ENCODE measurements at regions not wholly inside any gene's neighbourhood (a gene's known extent, or its start where the extent isn't known, plus 50 kb on each side); places are given as distances from the start of the nearest gene placed in this dataset.

- TF ChIP-seq EZH2 (IDR thresholded peaks at IDR 0.05) = no peak
- no peak for TF ChIP-seq POLR2AphosphoS5 (IDR thresholded peaks at IDR 0.05; ENCODE audit: borderline replicate concordance, low read depth, low read length)
- TF ChIP-seq FOXP2 (optimal IDR thresholded peaks at IDR 0.05; ENCODE audit: control extremely low read depth, extremely low read length, insufficient read depth) = no peak
- Histone ChIP-seq H3K9ac (ENCODE audit: insufficient read length) (no peak overlapping the region), H3K36me3 (ENCODE audit: insufficient read depth, low read length) (no peaks in the 10 kb centered on the region), H3K27ac (no peak overlapping the region), H3K4me3 (no peak overlapping the region), H3K9me3 (ENCODE audit: low read depth, low read length) (no peaks in the 10 kb centered on the region)
- no peak for DNase-seq (ENCODE audit: low read depth, low spot score)
These were observed 52.0 kb upstream of the GRAMD1B start for GRCh38 chr11:123378096-123378495.

GRCh38 chr11:123377355-123377754, 52.7 kb upstream of the GRAMD1B start:
- Histone ChIP-seq H3K36me3 (ENCODE audit: insufficient read depth, low read length) (no peaks in the 10 kb centered on the region), H3K9me3 (ENCODE audit: low read depth, low read length) (no peaks in the 10 kb centered on the region), H3K9ac (ENCODE audit: insufficient read length) (no peak overlapping the region), H3K4me3 (no peak overlapping the region), H3K27ac (no peak overlapping the region)
- no peak for DNase-seq (ENCODE audit: low read depth, low spot score)
- no peak for TF ChIP-seq FOXP2 (optimal IDR thresholded peaks at IDR 0.05; ENCODE audit: control extremely low read depth, extremely low read length, insufficient read depth)
- TF ChIP-seq POLR2AphosphoS5 (IDR thresholded peaks at IDR 0.05; ENCODE audit: borderline replicate concordance, low read depth, low read length) = no peak

- no peaks in the 10 kb centered on the region for H3K36me3 ChIP-seq (ENCODE audit: insufficient read depth, low read length)
- H3K9ac ChIP-seq (ENCODE audit: insufficient read length) = no peak overlapping the region
- no peaks in the 10 kb centered on the region for H3K9me3 ChIP-seq (ENCODE audit: low read depth, low read length)
- no peak for DNase-seq (ENCODE audit: low read depth, low spot score)
- no peak overlapping the region for H3K4me3 ChIP-seq
- no peak overlapping the region for H3K27ac ChIP-seq
- TF ChIP-seq EZH2 (IDR thresholded peaks at IDR 0.05) (no peak), POLR2AphosphoS5 (IDR thresholded peaks at IDR 0.05; ENCODE audit: borderline replicate concordance, low read depth, low read length) (no peak), FOXP2 (optimal IDR thresholded peaks at IDR 0.05; ENCODE audit: control extremely low read depth, extremely low read length, insufficient read depth) (no peak)
These were observed 54.2 kb upstream of the GRAMD1B start for GRCh38 chr11:123375832-123376231.

GRCh38 chr11:123374622-123374968, 55.5 kb upstream of the GRAMD1B start:
- Histone ChIP-seq H3K36me3 (ENCODE audit: insufficient read depth, low read length) (no peaks in the 10 kb centered on the region), H3K9me3 (ENCODE audit: low read depth, low read length) (no peaks in the 10 kb centered on the region), H3K27ac (no peak overlapping the region), H3K4me3 (no peak overlapping the region), H3K9ac (ENCODE audit: insufficient read length) (no peak overlapping the region)
- no peak for DNase-seq (ENCODE audit: low read depth, low spot score)
- TF ChIP-seq EZH2 (IDR thresholded peaks at IDR 0.05) = no peak
- TF ChIP-seq FOXP2 (optimal IDR thresholded peaks at IDR 0.05; ENCODE audit: control extremely low read depth, extremely low read length, insufficient read depth) = no peak
- no peak for TF ChIP-seq POLR2AphosphoS5 (IDR thresholded peaks at IDR 0.05; ENCODE audit: borderline replicate concordance, low read depth, low read length)

GRCh38 chr11:123373754-123374621, 56.1 kb upstream of the GRAMD1B start:
- TF ChIP-seq POLR2AphosphoS5 (IDR thresholded peaks at IDR 0.05; ENCODE audit: borderline replicate concordance, low read depth, low read length) (no peak), FOXP2 (optimal IDR thresholded peaks at IDR 0.05; ENCODE audit: control extremely low read depth, extremely low read length, insufficient read depth) (no peak), EZH2 (IDR thresholded peaks at IDR 0.05) (no peak)

GRCh38 chr11:123371506-123372297, 58.4 kb upstream of the GRAMD1B start:
- DNase-seq (ENCODE audit: low read depth, low spot score) = no peak
- TF ChIP-seq EZH2 (IDR thresholded peaks at IDR 0.05) (no peak), POLR2AphosphoS5 (IDR thresholded peaks at IDR 0.05; ENCODE audit: borderline replicate concordance, low read depth, low read length) (no peak), FOXP2 (optimal IDR thresholded peaks at IDR 0.05; ENCODE audit: control extremely low read depth, extremely low read length, insufficient read depth) (no peak)
- no peak overlapping the region for H3K9ac ChIP-seq (ENCODE audit: insufficient read length)
- H3K4me3 ChIP-seq = no peak overlapping the region
- H3K36me3 ChIP-seq (ENCODE audit: insufficient read depth, low read length) = no peaks in the 10 kb centered on the region
- no peaks in the 10 kb centered on the region for H3K9me3 ChIP-seq (ENCODE audit: low read depth, low read length)
- H3K27ac ChIP-seq = no peak overlapping the region

More at GRCh38 chr11:123373754-123374621, 56.1 kb upstream of the GRAMD1B start:
- H3K36me3 ChIP-seq (ENCODE audit: insufficient read depth, low read length) = no peaks in the 10 kb centered on the region
- no peaks in the 10 kb centered on the region for H3K9me3 ChIP-seq (ENCODE audit: low read depth, low read length)
- DNase-seq (ENCODE audit: low read depth, low spot score) = no peak
- H3K9ac ChIP-seq (ENCODE audit: insufficient read length) = no peak overlapping the region
- no peak overlapping the region for H3K4me3 ChIP-seq
- H3K27ac ChIP-seq = no peak overlapping the region

GRCh38 chr11:123366924-123367323, 63.1 kb upstream of the GRAMD1B start:
- H3K27ac ChIP-seq = no peak overlapping the region
- no peak overlapping the region for H3K9ac ChIP-seq (ENCODE audit: insufficient read length)
- no peak for TF ChIP-seq POLR2AphosphoS5 (IDR thresholded peaks at IDR 0.05; ENCODE audit: borderline replicate concordance, low read depth, low read length)
- no peak for TF ChIP-seq FOXP2 (optimal IDR thresholded peaks at IDR 0.05; ENCODE audit: control extremely low read depth, extremely low read length, insufficient read depth)
- no peak for TF ChIP-seq EZH2 (IDR thresholded peaks at IDR 0.05)
- H3K36me3 ChIP-seq (ENCODE audit: insufficient read depth, low read length) = no peaks in the 10 kb centered on the region
- H3K4me3 ChIP-seq = no peak overlapping the region
- DNase-seq (ENCODE audit: low read depth, low spot score) = no peak
- no peaks in the 10 kb centered on the region for H3K9me3 ChIP-seq (ENCODE audit: low read depth, low read length)

GRCh38 chr11:123365955-123366354, 64.1 kb upstream of the GRAMD1B start:
- no peaks in the 10 kb centered on the region for H3K9me3 ChIP-seq (ENCODE audit: low read depth, low read length)
- no peak overlapping the region for H3K4me3 ChIP-seq
- no peak overlapping the region for H3K27ac ChIP-seq
- no peak overlapping the region for H3K9ac ChIP-seq (ENCODE audit: insufficient read length)
- TF ChIP-seq POLR2AphosphoS5 (IDR thresholded peaks at IDR 0.05; ENCODE audit: borderline replicate concordance, low read depth, low read length) (no peak), FOXP2 (optimal IDR thresholded peaks at IDR 0.05; ENCODE audit: control extremely low read depth, extremely low read length, insufficient read depth) (no peak), EZH2 (IDR thresholded peaks at IDR 0.05) (no peak)
- H3K36me3 ChIP-seq (ENCODE audit: insufficient read depth, low read length) = no peaks in the 10 kb centered on the region
- DNase-seq (ENCODE audit: low read depth, low spot score) = no peak

Measured in SK-N-MC (cell line).